ENCODE measurements at regions not wholly inside any gene's neighbourhood (a gene's known extent, or its start where the extent isn't known, plus 50 kb on each side); places are given as distances from the start of the nearest gene placed in this dataset.
"Not testable (repeated sequence)": the region's sequence is repeated elsewhere in the genome, so short reads cannot be mapped to it uniquely, and the experiment has no call there.

DNA sequence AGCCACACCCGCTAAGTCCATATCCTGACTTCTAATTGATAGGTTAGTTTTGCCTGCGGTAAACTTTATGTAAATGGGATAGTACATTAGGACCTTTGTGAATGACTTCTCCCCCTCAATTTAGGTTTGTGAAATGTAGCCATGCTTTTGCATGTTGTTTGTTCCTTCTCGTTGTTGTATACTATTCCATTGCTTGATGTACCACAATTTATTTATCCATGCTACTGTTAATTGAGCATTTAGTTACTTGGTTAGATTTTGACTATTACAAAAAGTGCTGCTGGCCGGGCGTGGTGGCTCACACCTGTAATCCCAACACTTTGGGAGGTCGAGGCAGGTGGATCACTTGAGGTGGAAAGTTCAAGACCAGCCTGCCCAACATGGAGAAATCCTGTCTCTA lies 150.8 kb upstream of the MED13 start:
- not testable (repeated sequence) for TF ChIP-seq ARNTL (CRISPR knock-in tag; IDR thresholded peaks at IDR 0.05); SALL2 (CRISPR knock-in tag; IDR thresholded peaks at IDR 0.05); POLR2A (IDR thresholded peaks at IDR 0.05; ENCODE audit: insufficient read depth in 1 of 2, low read depth in 2 of 2, low read length in 2 of 2); ATF7 (IDR thresholded peaks at IDR 0.05); ATF7 (CRISPR knock-in tag; IDR thresholded peaks at IDR 0.05); MAZ (IDR thresholded peaks at IDR 0.05; ENCODE audit: borderline replicate concordance, low read depth, low read length); MAZ (CRISPR knock-in tag; IDR thresholded peaks at IDR 0.05; ENCODE audit: low read depth); MAFK (conservative IDR thresholded peaks at IDR 0.05 in 1 of 2, IDR thresholded peaks at IDR 0.05 in 1 of 2; ENCODE audit: low read length in 2 of 2); SP1 (IDR thresholded peaks at IDR 0.05); SP1 (CRISPR knock-in tag; IDR thresholded peaks at IDR 0.05); TP53 (CRISPR knock-in tag; conservative IDR thresholded peaks at IDR 0.05)
- TF ChIP-seq, protein P1, sequence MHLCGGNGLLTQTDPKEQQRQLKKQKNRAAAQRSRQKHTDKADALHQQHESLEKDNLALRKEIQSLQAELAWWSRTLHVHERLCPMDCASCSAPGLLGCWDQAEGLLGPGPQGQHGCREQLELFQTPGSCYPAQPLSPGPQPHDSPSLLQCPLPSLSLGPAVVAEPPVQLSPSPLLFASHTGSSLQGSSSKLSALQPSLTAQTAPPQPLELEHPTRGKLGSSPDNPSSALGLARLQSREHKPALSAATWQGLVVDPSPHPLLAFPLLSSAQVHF (CRISPR knock-in tag; IDR thresholded peaks at IDR 0.05): not testable (repeated sequence)

All from HepG2 (cell line).